ENCODE measurements at regions not wholly inside any gene's neighbourhood (a gene's known extent, or its start where the extent isn't known, plus 50 kb on each side); places are given as distances from the start of the nearest gene placed in this dataset.

GRCh38 chr18:75837316-75837715 is 409.8 kb upstream of the SMIM21 start:
- DNase-seq: no peak

- DNase-seq: no peak
Observed at GRCh38 chr18:75836516-75836915, 409.0 kb upstream of the SMIM21 start.

- no peak for DNase-seq
Observed at GRCh38 chr18:75831960-75832359, 404.5 kb upstream of the SMIM21 start.

- DNase-seq: no peak
Observed at GRCh38 chr18:75830828-75831227, 403.3 kb upstream of the SMIM21 start.

- DNase-seq: no peak
Observed at GRCh38 chr18:75829091-75829490, 401.6 kb upstream of the SMIM21 start.

GRCh38 chr18:75828379-75828778 is 400.9 kb upstream of the SMIM21 start:
- DNase-seq: no peak

GRCh38 chr18:75827751-75828287 is 400.3 kb upstream of the SMIM21 start:
- DNase-seq: no peak

- DNase-seq: no peak
Observed at GRCh38 chr18:75824661-75825060, 397.2 kb upstream of the SMIM21 start.

GRCh38 chr18:75823471-75823870 is 396.0 kb upstream of the SMIM21 start:
- no peak for DNase-seq

GRCh38 chr18:75818383-75818782 is 390.9 kb upstream of the SMIM21 start:
- DNase-seq: no peak

- DNase-seq: no peak
Observed at GRCh38 chr18:75815767-75816166, 388.3 kb upstream of the SMIM21 start.

- DNase-seq: no peak
Observed at GRCh38 chr18:75812761-75813160, 385.3 kb upstream of the SMIM21 start.

- DNase-seq: peak; percentile 98
Observed at GRCh38 chr18:75810961-75811551, 383.6 kb upstream of the SMIM21 start.

- no peak for DNase-seq
Observed at GRCh38 chr18:75810516-75810915, 383.0 kb upstream of the SMIM21 start.

- peak; percentile 53 for DNase-seq
Observed at GRCh38 chr18:75809926-75810255, 382.4 kb upstream of the SMIM21 start.

- peak; percentile 35 for DNase-seq
Observed at GRCh38 chr18:75809151-75809925, 381.8 kb upstream of the SMIM21 start.

- no peak for DNase-seq
Observed at GRCh38 chr18:75805265-75805664, 377.8 kb upstream of the SMIM21 start.

GRCh38 chr18:75802681-75803080 is 375.2 kb upstream of the SMIM21 start:
- DNase-seq: no peak

GRCh38 chr18:75801178-75801577 is 373.7 kb upstream of the SMIM21 start:
- DNase-seq: no peak

- DNase-seq: no peak
Observed at GRCh38 chr18:75800331-75800648, 372.8 kb upstream of the SMIM21 start.

- no peak for DNase-seq
Observed at GRCh38 chr18:75799449-75800330, 372.2 kb upstream of the SMIM21 start.

GRCh38 chr18:75797046-75797445 is 369.5 kb upstream of the SMIM21 start:
- no peak for DNase-seq

GRCh38 chr18:75790796-75791195 is 363.3 kb upstream of the SMIM21 start:
- no peak for DNase-seq

- DNase-seq: no peak
Observed at GRCh38 chr18:75790111-75790510, 362.6 kb upstream of the SMIM21 start.

All from COR-L47 (cell line).